Memory B cell (primary cell): ENCODE measurements at regions not wholly inside any gene's neighbourhood (a gene's known extent, or its start where the extent isn't known, plus 50 kb on each side); places are given as distances from the start of the nearest gene placed in this dataset.

Experiments used
- ATAC-seq: fragments of 150-1000 bp; cut with Tn5 transposase; 2 replicates; pipeline ENCODE4 v1.10.0; 2021; ENCODE audit warnings: low read depth, mild to moderate bottlenecking, moderate library complexity
- DNase-seq, 2 donors: peaks; one replicate each; pipeline ENCODE4 v3.0.0; 2022; ENCODE audit warnings: low spot score in 2 of 2
- H3K27ac Mint-ChIP-seq: one replicate; pipeline ENCODE4 v1.8.0; 2022; ENCODE audit warnings: mild to moderate bottlenecking, moderate library complexity, mixed read lengths
- H3K27me3 Mint-ChIP-seq: one replicate; pipeline ENCODE4 v1.8.0; 2022; ENCODE audit warnings: mixed read lengths
- H3K36me3 Mint-ChIP-seq: one replicate; pipeline ENCODE4 v1.8.0; 2022; ENCODE audit warnings: mild to moderate bottlenecking, mixed read lengths
- H3K4me1 Mint-ChIP-seq: one replicate; pipeline ENCODE4 v1.8.0; 2022; ENCODE audit warnings: mixed read lengths
- H3K4me3 Mint-ChIP-seq: one replicate; pipeline ENCODE4 v1.8.0; 2022; ENCODE audit warnings: mild to moderate bottlenecking, moderate library complexity, mixed read lengths
- H3K9me3 Mint-ChIP-seq: one replicate; pipeline ENCODE4 v1.8.0; 2022; ENCODE audit warnings: mixed read lengths

GRCh38 chr18:53701697-53702096 is 522.8 kb downstream of the MBD2 start:
- no peaks in the 10 kb centered on the region for H3K27me3 Mint-ChIP-seq
- no peak overlapping the region for H3K4me3 Mint-ChIP-seq
- no peak overlapping the region for H3K27ac Mint-ChIP-seq

GRCh38 chr18:53698907-53699306 is 525.6 kb downstream of the MBD2 start:
- DNase-seq (no peak), ATAC-seq (no peak)
- H3K27me3 Mint-ChIP-seq = no peaks in the 10 kb centered on the region
- H3K27ac Mint-ChIP-seq = no peak overlapping the region
- H3K9me3 Mint-ChIP-seq = peaks cover 2% of the 10 kb centered on the region
- no peaks in the 10 kb centered on the region for H3K36me3 Mint-ChIP-seq
- H3K4me1 Mint-ChIP-seq = no peaks in the 10 kb centered on the region
- H3K4me3 Mint-ChIP-seq = no peak overlapping the region

More at GRCh38 chr18:53701697-53702096, 522.8 kb downstream of the MBD2 start:
- Mint-ChIP-seq H3K36me3 (no peaks in the 10 kb centered on the region), H3K4me1 (no peaks in the 10 kb centered on the region), H3K9me3 (no peaks in the 10 kb centered on the region)
- DNase-seq (no peak), ATAC-seq (no peak)

GRCh38 chr18:53689886-53690285 is 534.6 kb downstream of the MBD2 start:
- no peak overlapping the region for H3K4me3 Mint-ChIP-seq
- ATAC-seq = no peak
- H3K9me3 Mint-ChIP-seq = no peaks in the 10 kb centered on the region
- no peak overlapping the region for H3K27ac Mint-ChIP-seq
- no peak for DNase-seq
- H3K4me1 Mint-ChIP-seq = no peaks in the 10 kb centered on the region
- no peaks in the 10 kb centered on the region for H3K27me3 Mint-ChIP-seq
- no peaks in the 10 kb centered on the region for H3K36me3 Mint-ChIP-seq

GRCh38 chr18:53686965-53687364 is 537.5 kb downstream of the MBD2 start:
- DNase-seq (no peak), ATAC-seq (no peak)
- Mint-ChIP-seq H3K27ac (no peak overlapping the region), H3K4me1 (no peaks in the 10 kb centered on the region), H3K4me3 (no peak overlapping the region), H3K36me3 (no peaks in the 10 kb centered on the region), H3K27me3 (no peaks in the 10 kb centered on the region), H3K9me3 (peaks cover 1% of the 10 kb centered on the region)

GRCh38 chr18:53682796-53683195 is 541.7 kb downstream of the MBD2 start:
- DNase-seq (no peak), ATAC-seq (no peak)
- Mint-ChIP-seq H3K27me3 (no peaks in the 10 kb centered on the region), H3K27ac (no peak overlapping the region), H3K4me3 (no peak overlapping the region), H3K36me3 (no peaks in the 10 kb centered on the region), H3K4me1 (no peaks in the 10 kb centered on the region), H3K9me3 (peaks cover 1% of the 10 kb centered on the region)

- H3K36me3 Mint-ChIP-seq = no peaks in the 10 kb centered on the region
These were observed 547.0 kb downstream of the MBD2 start for GRCh38 chr18:53677480-53677879.

GRCh38 chr18:53665701-53666100 is 558.8 kb downstream of the MBD2 start:
- Mint-ChIP-seq H3K27ac (no peak overlapping the region), H3K36me3 (no peaks in the 10 kb centered on the region), H3K4me3 (no peak overlapping the region), H3K4me1 (no peaks in the 10 kb centered on the region), H3K27me3 (no peaks in the 10 kb centered on the region), H3K9me3 (peaks cover 15% of the 10 kb centered on the region)
- ATAC-seq = no peak
- DNase-seq = no peak

More at GRCh38 chr18:53677480-53677879, 547.0 kb downstream of the MBD2 start:
- Mint-ChIP-seq H3K4me3 (no peak overlapping the region), H3K4me1 (no peaks in the 10 kb centered on the region), H3K9me3 (peaks cover 3% of the 10 kb centered on the region), H3K27me3 (no peaks in the 10 kb centered on the region), H3K27ac (no peak overlapping the region)
- ATAC-seq (no peak), DNase-seq (no peak)

- H3K27ac Mint-ChIP-seq = no peak overlapping the region
- H3K9me3 Mint-ChIP-seq = peaks cover 12% of the 10 kb centered on the region
- H3K4me1 Mint-ChIP-seq = no peaks in the 10 kb centered on the region
- H3K4me3 Mint-ChIP-seq = no peak overlapping the region
- ATAC-seq = no peak
- H3K36me3 Mint-ChIP-seq = no peaks in the 10 kb centered on the region
- H3K27me3 Mint-ChIP-seq = no peaks in the 10 kb centered on the region
- DNase-seq = no peak
These were observed 559.9 kb downstream of the MBD2 start for GRCh38 chr18:53664575-53664974.

GRCh38 chr18:53660306-53660705 is 564.2 kb downstream of the MBD2 start:
- DNase-seq (no peak), ATAC-seq (no peak)
- peaks cover 13% of the 10 kb centered on the region for H3K9me3 Mint-ChIP-seq
- H3K4me1 Mint-ChIP-seq = no peaks in the 10 kb centered on the region
- H3K27ac Mint-ChIP-seq = no peak overlapping the region
- H3K27me3 Mint-ChIP-seq = no peaks in the 10 kb centered on the region
- no peaks in the 10 kb centered on the region for H3K36me3 Mint-ChIP-seq
- H3K4me3 Mint-ChIP-seq = no peak overlapping the region

- Mint-ChIP-seq H3K27ac (no peak overlapping the region), H3K9me3 (peaks cover 6% of the 10 kb centered on the region), H3K4me1 (no peaks in the 10 kb centered on the region), H3K36me3 (no peaks in the 10 kb centered on the region), H3K4me3 (no peak overlapping the region), H3K27me3 (no peaks in the 10 kb centered on the region)
- no peak for DNase-seq
- ATAC-seq = no peak
These were observed 567.2 kb downstream of the MBD2 start for GRCh38 chr18:53657257-53657656.

- Mint-ChIP-seq H3K4me1 (no peaks in the 10 kb centered on the region), H3K9me3 (no peaks in the 10 kb centered on the region), H3K4me3 (no peak overlapping the region), H3K27ac (no peak overlapping the region), H3K27me3 (no peaks in the 10 kb centered on the region), H3K36me3 (no peaks in the 10 kb centered on the region)
- no peak for DNase-seq
- no peak for ATAC-seq
These were observed 574.8 kb downstream of the MBD2 start for GRCh38 chr18:53649621-53650020.

GRCh38 chr18:53644799-53645471 is 579.5 kb downstream of the MBD2 start:
- Mint-ChIP-seq H3K36me3 (no peaks in the 10 kb centered on the region), H3K27ac (no peak overlapping the region), H3K4me1 (no peaks in the 10 kb centered on the region), H3K9me3 (peaks cover 4% of the 10 kb centered on the region), H3K4me3 (no peak overlapping the region), H3K27me3 (no peaks in the 10 kb centered on the region)
- DNase-seq (no peak), ATAC-seq (no peak)

- DNase-seq = no peak
- no peak overlapping the region for H3K27ac Mint-ChIP-seq
- peaks cover 6% of the 10 kb centered on the region for H3K9me3 Mint-ChIP-seq
- H3K27me3 Mint-ChIP-seq = no peaks in the 10 kb centered on the region
- no peaks in the 10 kb centered on the region for H3K4me1 Mint-ChIP-seq
- no peaks in the 10 kb centered on the region for H3K36me3 Mint-ChIP-seq
- ATAC-seq = no peak
- no peak overlapping the region for H3K4me3 Mint-ChIP-seq
These were observed 584.8 kb downstream of the MBD2 start for GRCh38 chr18:53639687-53640086.

- DNase-seq = no peak
- H3K36me3 Mint-ChIP-seq = no peaks in the 10 kb centered on the region
- H3K4me1 Mint-ChIP-seq = no peaks in the 10 kb centered on the region
- H3K4me3 Mint-ChIP-seq = no peak overlapping the region
- H3K27ac Mint-ChIP-seq = no peak overlapping the region
- peaks cover 13% of the 10 kb centered on the region for H3K9me3 Mint-ChIP-seq
- no peaks in the 10 kb centered on the region for H3K27me3 Mint-ChIP-seq
- ATAC-seq = no peak
These were observed 595.1 kb downstream of the MBD2 start for GRCh38 chr18:53629337-53629736.

- Mint-ChIP-seq H3K27ac (no peak overlapping the region), H3K36me3 (no peaks in the 10 kb centered on the region), H3K4me3 (no peak overlapping the region), H3K4me1 (no peaks in the 10 kb centered on the region), H3K27me3 (no peaks in the 10 kb centered on the region), H3K9me3 (peaks cover 6% of the 10 kb centered on the region)
- ATAC-seq = no peak
- DNase-seq = no peak
These were observed 598.4 kb downstream of the MBD2 start for GRCh38 chr18:53625997-53626599.
